ENCODE measurements at regions not wholly inside any gene's neighbourhood (a gene's known extent, or its start where the extent isn't known, plus 50 kb on each side); places are given as distances from the start of the nearest gene placed in this dataset.

DNA sequence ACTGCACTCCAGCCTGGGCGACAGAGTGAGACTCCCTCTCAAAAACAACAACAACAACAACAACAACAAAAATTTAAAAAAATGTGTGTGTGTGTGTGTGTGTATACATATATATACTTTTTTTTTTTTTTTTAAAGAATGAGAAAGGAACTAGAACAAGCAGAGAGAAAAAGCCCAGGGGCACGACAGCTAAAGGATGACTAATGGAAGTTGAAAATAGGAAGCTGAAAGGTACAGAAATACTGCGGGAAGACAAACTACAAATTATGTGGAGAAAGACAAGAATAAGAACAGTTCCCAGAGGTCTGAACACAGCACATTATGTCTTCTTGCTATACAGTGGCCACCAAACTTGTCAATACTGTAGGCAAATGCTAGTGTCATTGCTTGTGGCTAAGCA is 141.9 kb upstream of the PRSS1 start:
- no peak for DNase-seq (ENCODE audit: extremely low spot score)
- TF ChIP-seq, protein P1, sequence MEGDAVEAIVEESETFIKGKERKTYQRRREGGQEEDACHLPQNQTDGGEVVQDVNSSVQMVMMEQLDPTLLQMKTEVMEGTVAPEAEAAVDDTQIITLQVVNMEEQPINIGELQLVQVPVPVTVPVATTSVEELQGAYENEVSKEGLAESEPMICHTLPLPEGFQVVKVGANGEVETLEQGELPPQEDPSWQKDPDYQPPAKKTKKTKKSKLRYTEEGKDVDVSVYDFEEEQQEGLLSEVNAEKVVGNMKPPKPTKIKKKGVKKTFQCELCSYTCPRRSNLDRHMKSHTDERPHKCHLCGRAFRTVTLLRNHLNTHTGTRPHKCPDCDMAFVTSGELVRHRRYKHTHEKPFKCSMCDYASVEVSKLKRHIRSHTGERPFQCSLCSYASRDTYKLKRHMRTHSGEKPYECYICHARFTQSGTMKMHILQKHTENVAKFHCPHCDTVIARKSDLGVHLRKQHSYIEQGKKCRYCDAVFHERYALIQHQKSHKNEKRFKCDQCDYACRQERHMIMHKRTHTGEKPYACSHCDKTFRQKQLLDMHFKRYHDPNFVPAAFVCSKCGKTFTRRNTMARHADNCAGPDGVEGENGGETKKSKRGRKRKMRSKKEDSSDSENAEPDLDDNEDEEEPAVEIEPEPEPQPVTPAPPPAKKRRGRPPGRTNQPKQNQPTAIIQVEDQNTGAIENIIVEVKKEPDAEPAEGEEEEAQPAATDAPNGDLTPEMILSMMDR (IDR thresholded peaks at IDR 0.05; ENCODE audit: control extremely low read depth, extremely low read depth, low read depth, missing control alignments): no peak
- POLR2A ChIA-PET: interaction anchor here (0.6 kb wide), 1 partner anchor 16 kb away, joined by 3 read pairs; no protein-coding TSS in a partner anchor
- CTCF ChIA-PET: interaction anchor here (0.9 to 7.5 kb wide), 10 partner anchors 17 to 608 kb away, joined by 3 to 88 read pairs (median 4); no protein-coding TSS in a partner anchor

DNA sequence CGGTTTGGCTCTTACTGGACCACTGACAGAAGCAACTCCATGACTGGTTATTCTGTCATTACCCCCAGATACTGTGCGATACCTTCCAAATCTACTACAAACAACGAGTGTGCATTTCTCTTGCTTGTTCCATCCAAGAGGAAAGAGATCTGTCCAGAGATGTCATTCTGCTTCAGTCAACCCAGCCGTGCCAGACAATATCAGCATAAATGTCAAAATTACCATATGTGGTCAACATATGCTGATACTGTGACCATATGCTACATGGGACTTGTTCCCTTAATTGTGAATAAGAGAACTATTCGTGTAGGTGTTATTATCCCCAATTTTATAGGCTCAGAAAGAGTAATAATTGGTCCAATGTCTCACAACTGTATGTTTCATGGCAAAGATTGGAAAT is 143.2 kb upstream of the PRSS1 start:
- TF ChIP-seq, protein P1 (IDR thresholded peaks at IDR 0.05; ENCODE audit: control extremely low read depth, extremely low read depth, low read depth, missing control alignments): no peak
- CTCF ChIA-PET: interaction anchor here (0.7 to 7.5 kb wide), 8 partner anchors 16 to 398 kb away, joined by 3 to 88 read pairs (median 4); partner anchors contain the start of gene PRSS2
- no peak for DNase-seq (ENCODE audit: extremely low spot score)
- POLR2A ChIA-PET: no interaction called here

DNA sequence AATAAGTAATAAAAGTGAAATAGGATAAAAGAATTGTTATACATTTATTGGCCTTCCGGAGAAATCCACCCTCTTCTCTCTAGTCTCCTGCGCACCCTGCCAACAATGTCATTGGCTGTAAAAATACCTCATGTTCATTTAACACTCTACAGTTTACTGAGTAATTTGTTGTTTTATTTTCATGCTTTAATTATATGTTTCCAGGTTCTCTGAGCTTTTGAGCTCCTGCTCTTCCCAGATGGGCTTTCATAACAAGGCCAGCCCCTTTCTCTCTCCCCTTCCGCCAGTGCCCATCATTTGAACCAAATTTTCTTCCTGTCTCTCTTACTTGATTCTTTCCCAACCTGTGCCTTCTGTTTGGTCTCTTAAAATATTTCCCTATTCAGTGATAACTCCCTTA is 144.6 kb upstream of the PRSS1 start:
- ChIA-PET CTCF (interaction anchor here (0.7 to 7.5 kb wide), 36 partner anchors 9 to 636 kb away, joined by 3 to 88 read pairs (median 6); no protein-coding TSS in a partner anchor), POLR2A (no interaction called here)
- TF ChIP-seq, protein P1 (IDR thresholded peaks at IDR 0.05; ENCODE audit: control extremely low read depth, extremely low read depth, low read depth, missing control alignments): no peak
- DNase-seq (ENCODE audit: extremely low spot score): no peak

DNA sequence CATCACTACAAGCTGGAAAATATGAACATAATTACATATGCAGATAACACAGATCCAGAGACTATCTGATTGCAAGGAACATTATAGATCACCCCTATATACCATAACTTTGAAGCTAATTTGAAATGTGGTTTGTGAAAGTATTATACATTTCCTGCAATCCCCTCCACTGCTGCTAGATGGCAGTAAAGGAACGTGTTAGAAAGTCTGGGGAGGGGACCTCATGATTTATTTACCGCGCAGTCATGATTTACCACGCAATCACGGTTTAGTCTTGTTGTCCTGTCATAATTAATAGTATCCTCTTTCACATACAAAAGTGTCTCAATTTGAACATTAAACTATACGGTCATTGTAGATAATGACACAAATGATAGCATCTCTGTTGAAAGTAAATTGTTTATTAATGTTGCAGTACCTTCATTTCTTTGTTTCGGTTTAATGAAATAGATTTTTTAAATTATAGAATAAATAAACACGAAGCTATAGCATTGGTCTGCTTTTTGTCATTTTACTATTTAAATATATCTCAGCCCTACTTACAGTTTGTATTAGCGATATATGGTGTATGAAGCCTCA is 145.3 kb upstream of the PRSS1 start:
- POLR2A ChIA-PET: no interaction called here
- DNase-seq (ENCODE audit: extremely low spot score): peak; percentile 62

DNA sequence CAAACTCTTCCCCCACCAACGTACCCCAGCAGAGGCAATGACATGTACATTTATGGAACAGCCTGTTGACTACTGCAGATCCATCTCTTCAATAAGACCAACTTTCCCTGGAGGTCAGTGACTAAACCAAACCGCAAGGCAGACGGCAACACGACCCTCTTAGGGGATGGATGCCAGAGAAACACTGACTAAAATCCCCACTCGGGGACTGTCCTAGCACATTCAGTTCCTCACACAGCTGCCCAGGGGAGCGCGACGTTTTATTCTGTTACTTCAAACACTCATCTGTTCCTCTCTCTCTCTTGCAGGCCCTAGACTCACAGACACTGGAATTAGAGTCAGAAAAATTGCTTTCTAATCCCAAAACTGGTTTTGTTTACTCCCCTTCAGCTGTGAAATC is 146.5 kb upstream of the PRSS1 start:
- ChIA-PET POLR2A (no interaction called here), CTCF (interaction anchor here (0.8 to 2.8 kb wide), 8 partner anchors 15 to 613 kb away, joined by 3 to 22 read pairs (median 9); no protein-coding TSS in a partner anchor)
- TF ChIP-seq, protein P1 (IDR thresholded peaks at IDR 0.05; ENCODE audit: control extremely low read depth, extremely low read depth, low read depth, missing control alignments): no peak
- DNase-seq (ENCODE audit: extremely low spot score): no peak

More for the DNA sequence above, 145.3 kb upstream of the PRSS1 start:
- CTCF ChIA-PET: interaction anchor here (0.5 to 7.5 kb wide), 47 partner anchors 8 to 637 kb away, joined by 3 to 88 read pairs (median 5); no protein-coding TSS in a partner anchor
- TF ChIP-seq, protein P1 (IDR thresholded peaks at IDR 0.05; ENCODE audit: control extremely low read depth, extremely low read depth, low read depth, missing control alignments): peak; percentile 81

DNA sequence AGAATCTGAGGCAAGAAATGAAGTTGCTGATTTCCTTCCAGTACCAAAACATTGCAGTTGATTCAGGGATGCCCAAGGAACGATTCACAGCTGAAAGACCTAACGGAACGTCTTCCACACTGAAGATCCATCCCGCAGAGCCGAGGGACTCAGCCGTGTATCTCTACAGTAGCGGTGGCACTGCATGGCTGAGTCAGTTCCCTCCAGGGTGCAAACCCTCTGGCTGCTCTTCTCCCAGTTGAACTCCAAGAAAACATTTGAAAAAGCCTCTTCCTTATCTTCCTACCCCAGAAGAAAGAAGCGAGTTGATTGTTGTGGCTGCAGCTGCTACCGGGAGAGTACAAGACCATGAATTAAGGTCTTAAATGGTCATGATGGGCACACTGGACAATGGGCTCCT is 147.1 kb upstream of the PRSS1 start:
- TF ChIP-seq, protein P1 (IDR thresholded peaks at IDR 0.05; ENCODE audit: control extremely low read depth, extremely low read depth, low read depth, missing control alignments): no peak
- POLR2A ChIA-PET: no interaction called here
- CTCF ChIA-PET: interaction anchor here (0.8 to 2.8 kb wide), 7 partner anchors 15 to 613 kb away, joined by 3 to 22 read pairs (median 8); no protein-coding TSS in a partner anchor
- DNase-seq (ENCODE audit: extremely low spot score): no peak
